GM10248 (cell line): ENCODE measurements at regions not wholly inside any gene's neighbourhood (a gene's known extent, or its start where the extent isn't known, plus 50 kb on each side); places are given as distances from the start of the nearest gene placed in this dataset.
A peak's percentile ranks its signal among the peaks of the same experiment; 100 is the strongest.
"Not testable (repeated sequence)": the region's sequence is repeated elsewhere in the genome, so short reads cannot be mapped to it uniquely, and the experiment has no call there.

ENCODE experiments used
- CTCF ChIA-PET: fragments of 300-600 bp; sonication (Branson Sonifier 250); formaldehyde crosslinking; extraction: SDS; loops from one replicate; lab custom pipeline; 2021; ENCODE audit warnings: antibody characterized with exemption; lab: Yijun Ruan, JAX
- POLR2A ChIA-PET: fragments of 350-650 bp; sonication (Branson Sonifier 250); formaldehyde crosslinking; extraction: SDS; loops from one replicate; lab custom pipeline; 2020; ENCODE audit warnings: antibody characterized with exemption; lab: Yijun Ruan, JAX
- DNase-seq: peaks from one replicate; pipeline ENCODE4 v3.0.0; 2012; ENCODE audit errors: extremely low spot score
- TF ChIP-seq, protein P1 (sequence below): IDR thresholded peaks from 2 replicates; pipeline ENCODE4 v1.5.1; 2012; ENCODE audit warnings: mild to moderate bottlenecking, low read depth; ENCODE audit errors: extremely low read depth, missing control alignments, control extremely low read depth

DNA sequence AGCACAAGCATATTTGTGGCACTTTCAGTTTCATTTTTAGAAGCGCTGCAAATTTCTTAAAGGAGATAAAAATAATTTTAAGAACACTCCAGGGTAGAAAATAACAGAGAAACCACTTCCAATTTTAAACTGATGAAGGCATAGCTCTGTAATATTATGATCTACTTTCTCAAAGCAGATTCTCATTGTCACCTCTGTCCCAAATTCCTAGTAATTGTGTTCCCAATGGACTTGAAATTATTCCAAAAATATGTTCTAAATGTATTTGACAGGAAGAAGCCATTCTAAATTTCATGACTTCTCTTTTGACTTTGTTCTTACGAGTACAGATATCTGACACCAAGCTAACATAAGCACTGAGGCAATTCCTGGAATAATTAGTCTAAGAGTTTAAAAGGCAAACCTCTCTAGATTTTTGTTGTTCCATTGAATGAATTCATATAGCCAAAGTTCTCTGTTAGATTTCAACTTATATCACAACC is 140.2 kb upstream of the CARMIL1 start:
- DNase-seq = peak; percentile 29
- TF ChIP-seq, protein P1, sequence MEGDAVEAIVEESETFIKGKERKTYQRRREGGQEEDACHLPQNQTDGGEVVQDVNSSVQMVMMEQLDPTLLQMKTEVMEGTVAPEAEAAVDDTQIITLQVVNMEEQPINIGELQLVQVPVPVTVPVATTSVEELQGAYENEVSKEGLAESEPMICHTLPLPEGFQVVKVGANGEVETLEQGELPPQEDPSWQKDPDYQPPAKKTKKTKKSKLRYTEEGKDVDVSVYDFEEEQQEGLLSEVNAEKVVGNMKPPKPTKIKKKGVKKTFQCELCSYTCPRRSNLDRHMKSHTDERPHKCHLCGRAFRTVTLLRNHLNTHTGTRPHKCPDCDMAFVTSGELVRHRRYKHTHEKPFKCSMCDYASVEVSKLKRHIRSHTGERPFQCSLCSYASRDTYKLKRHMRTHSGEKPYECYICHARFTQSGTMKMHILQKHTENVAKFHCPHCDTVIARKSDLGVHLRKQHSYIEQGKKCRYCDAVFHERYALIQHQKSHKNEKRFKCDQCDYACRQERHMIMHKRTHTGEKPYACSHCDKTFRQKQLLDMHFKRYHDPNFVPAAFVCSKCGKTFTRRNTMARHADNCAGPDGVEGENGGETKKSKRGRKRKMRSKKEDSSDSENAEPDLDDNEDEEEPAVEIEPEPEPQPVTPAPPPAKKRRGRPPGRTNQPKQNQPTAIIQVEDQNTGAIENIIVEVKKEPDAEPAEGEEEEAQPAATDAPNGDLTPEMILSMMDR = no peak
- ChIA-PET CTCF (interaction anchor here (0.9 to 1.2 kb wide), 3 partner anchors 11 to 148 kb away, joined by 3 to 5 read pairs (median 3); no protein-coding TSS in a partner anchor), POLR2A (no interaction called here)

DNA sequence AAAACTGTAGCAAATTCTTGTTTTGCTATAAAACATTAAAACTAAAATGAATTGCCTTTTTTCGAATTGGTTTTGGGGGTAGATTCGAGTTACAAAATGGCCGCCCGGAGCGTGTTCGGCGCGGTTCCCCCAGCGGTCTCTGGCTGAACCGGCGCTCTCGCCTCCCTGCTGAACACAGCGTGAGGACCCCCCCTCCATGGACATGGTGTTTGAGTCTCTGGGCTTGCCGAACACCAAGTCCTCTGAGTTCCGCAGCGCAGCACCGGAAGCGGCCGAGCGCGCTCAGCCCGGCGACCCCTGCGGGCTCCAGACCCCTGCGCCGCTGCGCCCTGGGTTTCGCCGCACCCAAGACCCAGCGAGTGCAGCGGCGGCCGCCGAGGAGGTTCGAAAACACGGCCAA is 139.6 kb upstream of the CARMIL1 start:
- POLR2A ChIA-PET, DNase-seq: not testable (repeated sequence)
- CTCF ChIA-PET = interaction anchor here (1.0 kb wide), 1 partner anchor 148 kb away, joined by 3 read pairs; no protein-coding TSS in a partner anchor

DNA sequence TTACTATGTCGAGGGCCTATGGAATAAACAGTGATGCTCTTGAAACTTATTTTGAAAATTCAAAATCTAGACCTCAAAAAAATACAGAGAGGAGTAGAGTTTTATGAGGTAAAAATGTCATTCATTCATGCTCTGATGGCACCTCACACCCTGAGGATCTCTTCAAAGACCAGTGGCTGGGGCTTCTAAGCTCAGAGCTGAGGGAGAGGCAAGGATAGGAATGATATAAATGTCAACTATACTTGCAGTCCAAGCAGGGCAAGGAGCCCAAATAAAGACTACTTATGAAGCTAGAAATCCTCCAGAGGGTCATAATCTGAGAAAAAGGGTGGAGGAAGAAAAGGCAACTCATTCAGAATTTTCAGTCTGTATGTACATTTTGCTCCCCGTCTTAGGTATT is 136.7 kb upstream of the CARMIL1 start:
- ChIA-PET CTCF (interaction anchor here (0.8 to 1.4 kb wide), 3 partner anchors 10 to 287 kb away, joined by 3 to 6 read pairs (median 3); no protein-coding TSS in a partner anchor), POLR2A (no interaction called here)
- DNase-seq = no peak
- TF ChIP-seq, protein P1 = no peak

DNA sequence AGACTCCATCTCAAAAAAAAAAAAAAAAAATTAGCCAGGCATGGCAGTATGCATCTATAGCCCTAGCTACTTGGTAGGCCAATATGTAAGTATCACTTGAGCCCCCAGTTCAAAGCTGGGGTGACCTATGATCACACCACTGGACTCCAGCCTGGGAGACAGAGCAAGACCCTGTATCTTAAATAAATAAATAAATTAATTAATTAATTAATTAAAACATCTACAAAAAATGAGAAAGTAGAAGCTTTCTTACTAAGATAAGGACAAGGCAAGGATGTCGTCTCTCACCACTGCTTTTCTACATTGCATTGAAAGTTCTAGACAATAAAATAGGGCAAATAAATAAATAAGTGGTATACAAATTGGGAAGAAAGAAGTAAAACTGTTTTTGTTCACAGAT is 134.3 kb upstream of the CARMIL1 start:
- ChIA-PET POLR2A (no interaction called here), CTCF (no interaction called here)
- TF ChIP-seq, protein P1 = no peak
- no peak for DNase-seq

DNA sequence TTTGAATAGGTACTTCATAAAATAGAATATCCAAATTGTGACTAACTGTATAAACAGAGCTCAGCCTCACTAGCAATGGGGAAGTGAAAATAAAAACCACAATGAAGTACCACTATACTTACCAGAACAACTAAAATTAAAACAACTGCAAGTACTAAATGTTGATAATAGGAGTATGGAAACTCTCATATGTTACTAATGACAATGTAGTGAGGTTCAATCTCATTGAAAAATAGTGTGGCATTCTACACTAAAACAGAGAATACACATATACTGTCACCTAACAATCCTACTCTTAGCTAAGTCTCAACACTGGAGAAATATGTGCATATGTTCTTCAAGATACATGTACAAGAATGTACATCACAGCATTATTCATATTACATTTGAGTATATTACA is 132.0 kb upstream of the CARMIL1 start:
- CTCF ChIA-PET = interaction anchor here (0.9 to 1.9 kb wide), 4 partner anchors 18 to 879 kb away, joined by 3 to 4 read pairs (median 3); no protein-coding TSS in a partner anchor
- TF ChIP-seq, protein P1 = no peak
- peak; percentile 27 for DNase-seq
- POLR2A ChIA-PET = no interaction called here

DNA sequence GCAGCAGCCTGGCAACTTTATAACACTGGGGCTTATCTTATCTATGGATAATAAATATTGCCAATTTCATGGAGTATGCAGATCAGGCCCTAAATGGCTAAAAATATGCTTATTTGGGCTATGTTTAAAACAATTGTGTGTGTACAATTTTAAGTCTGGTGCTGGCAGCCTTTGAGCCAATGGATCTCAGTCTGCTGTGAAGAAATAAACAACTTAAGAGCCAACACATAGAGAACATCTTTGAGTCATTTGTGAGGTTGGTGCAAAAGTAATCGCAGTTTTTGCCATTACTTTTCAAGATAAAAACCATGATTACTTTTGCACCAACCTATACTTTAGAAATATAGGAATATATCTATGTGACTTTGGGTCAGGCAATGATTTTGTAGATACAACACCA is 129.1 kb upstream of the CARMIL1 start:
- no peak for DNase-seq
- CTCF ChIA-PET = interaction anchor here (0.7 to 1.7 kb wide), 2 partner anchors 15 to 16 kb away, joined by 3 to 4 read pairs; no protein-coding TSS in a partner anchor
- POLR2A ChIA-PET = no interaction called here
- TF ChIP-seq, protein P1 = no peak

DNA sequence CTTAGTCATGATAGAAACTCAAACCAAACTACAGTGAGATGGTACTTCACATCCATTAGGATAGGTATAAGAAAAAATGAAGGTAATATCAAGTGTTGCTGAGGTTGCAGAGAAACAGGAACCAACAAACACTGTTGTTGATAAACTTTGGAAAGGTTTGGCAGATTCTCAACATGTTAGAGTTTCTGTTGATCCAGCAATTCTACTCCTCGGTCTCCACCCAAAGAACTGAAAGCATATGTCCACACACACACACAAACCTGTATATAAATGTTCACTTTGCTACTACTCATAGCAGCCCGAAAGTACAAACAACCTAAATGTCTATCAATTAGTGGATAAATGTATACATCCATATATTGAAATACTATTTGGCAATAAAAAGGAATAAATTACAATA is 128.3 kb upstream of the CARMIL1 start:
- CTCF ChIA-PET = no interaction called here

More for the DNA sequence above, 128.3 kb upstream of the CARMIL1 start:
- POLR2A ChIA-PET = no interaction called here
- TF ChIP-seq, protein P1 = no peak
- no peak for DNase-seq
